GM12878 (cell line): ENCODE measurements at regions not wholly inside any gene's neighbourhood (a gene's known extent, or its start where the extent isn't known, plus 50 kb on each side); places are given as distances from the start of the nearest gene placed in this dataset.

Experiments used
- ATAC-seq: fragments of 200-7000 bp; cut with Tn5 transposase; 3 replicates; pipeline ENCODE4 v1.9.1; 2020; ENCODE audit warnings: mild to moderate bottlenecking, moderate library complexity
- BruUV-seq: library from RNA; stranded (reverse); fragments of 400-500 nt; replicated peaks from 2 replicates; lab custom pipeline; 2021; lab: Mats Ljungman, UMichigan
- CTCF ChIA-PET: fragments of 300-600 bp; sonication (Branson Sonifier 250); formaldehyde crosslinking; extraction: SDS; loops from one replicate; lab custom pipeline; 2021; ENCODE audit warnings: inconsistent platforms; lab: Yijun Ruan, JAX
- POLR2A ChIA-PET: fragments of 350-600 bp; formaldehyde crosslinking; extraction: SDS; loops from one replicate; lab custom pipeline; 2021; ENCODE audit warnings: inconsistent platforms; lab: Charles Lee
- RAD21 ChIA-PET: fragments of 300-600 bp; sonication (Branson Sonifier 250); formaldehyde crosslinking; loops from one replicate; lab custom pipeline; 2023; ENCODE audit warnings: antibody characterized with exemption; ENCODE audit not compliant: unreplicated experiment; lab: Charles Lee
- SMC1A ChIA-PET: fragments of 300-600 bp; sonication (Branson Sonifier 250); formaldehyde crosslinking; loops from one replicate; lab custom pipeline; 2023; ENCODE audit not compliant: unreplicated experiment, uncharacterized antibody; lab: Charles Lee
- DNase-seq: peaks from one replicate; pipeline ENCODE4 v3.0.0-alpha.2; 2011; ENCODE audit warnings: low read depth, low spot score
- FAIRE-seq: peaks from 3 replicates; lab custom pipeline; 2011; peaks lifted over from hg19 to GRCh38; lab: Jason Lieb, UNC
- H2AFZ ChIP-seq: 2 replicates; pipeline ENCODE4 v1.6.0; 2011; ENCODE audit warnings: low read depth, low read length, control low read depth; ENCODE audit not compliant: control insufficient read depth
- H3K27ac ChIP-seq: 2 replicates; pipeline ENCODE4 v1.5.1; 2011; ENCODE audit warnings: control low read depth; ENCODE audit not compliant: control insufficient read depth, insufficient read depth
- H3K27me3 ChIP-seq, 2 experiments: replicated peaks in 1 of 2; 2 replicates each; pipeline versions ENCODE4 v1.6.0 to v1.6.1; 2011; ENCODE audit warnings: low read length in 1 of 2; ENCODE audit not compliant: control insufficient read depth in 2 of 2, insufficient read depth in 2 of 2
- H3K36me3 ChIP-seq, 2 experiments: 2 replicates each; pipeline ENCODE4 v1.5.1; 2011; ENCODE audit warnings: low read length in 1 of 2; ENCODE audit not compliant: control insufficient read depth in 2 of 2, insufficient read depth in 2 of 2
- H3K4me1 ChIP-seq: 2 replicates; pipeline ENCODE4 v1.6.1; 2011; ENCODE audit warnings: mild to moderate bottlenecking, low read length, moderate library complexity, mixed read lengths; ENCODE audit not compliant: control insufficient read depth, insufficient read depth
- H3K4me2 ChIP-seq: 2 replicates; pipeline ENCODE4 v1.6.0; 2011; ENCODE audit warnings: control low read depth; ENCODE audit not compliant: control insufficient read depth, insufficient read depth
- H3K4me3 ChIP-seq: fragments of 200-600 bp; sonication (generic); 2 replicates; pipeline ENCODE4 v1.5.1; 2016
- H3K79me2 ChIP-seq: 2 replicates; pipeline ENCODE4 v1.6.0; 2011; ENCODE audit warnings: low read length; ENCODE audit not compliant: control insufficient read depth, insufficient read depth
- H3K9ac ChIP-seq: 2 replicates; pipeline ENCODE4 v1.8.0; 2011; ENCODE audit warnings: low read length, control low read depth, mixed read lengths; ENCODE audit not compliant: control insufficient read depth, insufficient read depth
- H3K9me3 ChIP-seq: replicated peaks from 3 replicates; pipeline ENCODE4 v1.5.1; 2011; ENCODE audit warnings: mild to moderate bottlenecking, low read length; ENCODE audit not compliant: control insufficient read depth, insufficient read depth
- H4K20me1 ChIP-seq: 2 replicates; pipeline ENCODE4 v1.6.0; 2011; ENCODE audit not compliant: control insufficient read depth, insufficient read depth
- ATF7 ChIP-seq: fragments of 450-650 bp; IDR thresholded peaks from 2 replicates; pipeline ENCODE4 v1.6.1; 2016; ENCODE audit warnings: low read depth, mild to moderate bottlenecking
- BMI1 ChIP-seq: fragments of 450-650 bp; IDR thresholded peaks from 2 replicates; pipeline ENCODE4 v1.6.1; 2016; ENCODE audit warnings: mild to moderate bottlenecking, moderate library complexity, borderline replicate concordance
- CREB1 ChIP-seq: IDR thresholded peaks from 2 replicates; pipeline ENCODE4 v1.6.1; 2012; ENCODE audit warnings: low read depth, mild to moderate bottlenecking, inconsistent platforms
- FOXM1 ChIP-seq: IDR thresholded peaks from 2 replicates; pipeline ENCODE4 v1.6.1; 2012; ENCODE audit warnings: low read depth, mild to moderate bottlenecking, inconsistent platforms, low read length, moderate library complexity
- HDAC2 ChIP-seq: fragments of 200-600 bp; sonication (generic); IDR thresholded peaks from 2 replicates; pipeline ENCODE4 v1.6.1; 2017
- NFYA ChIP-seq: IDR thresholded peaks from 2 replicates; pipeline ENCODE4 v1.6.1; 2011; ENCODE audit warnings: low read depth, mild to moderate bottlenecking, low read length, improper control_type of control experiment, borderline replicate concordance
- NFYB ChIP-seq: IDR thresholded peaks from 2 replicates; pipeline ENCODE4 v1.6.1; 2011; ENCODE audit warnings: low read depth, mild to moderate bottlenecking, low read length, improper control_type of control experiment, moderate library complexity; ENCODE audit not compliant: insufficient read depth
- POLR2AphosphoS2 ChIP-seq: IDR thresholded peaks from 2 replicates; pipeline ENCODE4 v1.6.1; 2011; ENCODE audit warnings: low read depth, mild to moderate bottlenecking, low read length, improper control_type of control experiment, moderate library complexity
- WRNIP1 ChIP-seq: IDR thresholded peaks from 2 replicates; pipeline ENCODE4 v1.6.1; 2011; ENCODE audit warnings: low read depth, low read length, improper control_type of control experiment, borderline replicate concordance
- ZBTB11 ChIP-seq: fragments of 450-650 bp; formaldehyde crosslinking; IDR thresholded peaks from 2 replicates; pipeline ENCODE4 v1.5.0; 2022; ENCODE audit warnings: mild to moderate bottlenecking, missing genetic modification characterization
- WGBS: methylation state at CpG from one replicate; pipeline ENCODE4 v1.1.6; 2016; ENCODE audit warnings: low lambda C conversion rate; ENCODE audit not compliant: insufficient replicate concordance, insufficient coverage; ENCODE audit errors: missing lambda C conversion rate; 5-methylcytosine and 5-hydroxymethylcytosine counted together
- in situ Hi-C: fragments of 300-500 bp; cut with MboI; formaldehyde crosslinking; loops from 9 replicates; pipeline ENCODE4 v1.14.3; 2018; ENCODE audit warnings: mixed read lengths
- intact Hi-C: fragments of 100-400 bp; cut with micrococcal nuclease; formaldehyde crosslinking; loops from one replicate; pipeline ENCODE4 v1.14.2; 2022; ENCODE audit not compliant: unreplicated experiment
- TF ChIP-seq, protein P1 (sequence below): IDR thresholded peaks from 2 replicates; pipeline ENCODE4 v1.6.1; 2012; ENCODE audit warnings: mild to moderate bottlenecking, low read depth, low read length

DNA sequence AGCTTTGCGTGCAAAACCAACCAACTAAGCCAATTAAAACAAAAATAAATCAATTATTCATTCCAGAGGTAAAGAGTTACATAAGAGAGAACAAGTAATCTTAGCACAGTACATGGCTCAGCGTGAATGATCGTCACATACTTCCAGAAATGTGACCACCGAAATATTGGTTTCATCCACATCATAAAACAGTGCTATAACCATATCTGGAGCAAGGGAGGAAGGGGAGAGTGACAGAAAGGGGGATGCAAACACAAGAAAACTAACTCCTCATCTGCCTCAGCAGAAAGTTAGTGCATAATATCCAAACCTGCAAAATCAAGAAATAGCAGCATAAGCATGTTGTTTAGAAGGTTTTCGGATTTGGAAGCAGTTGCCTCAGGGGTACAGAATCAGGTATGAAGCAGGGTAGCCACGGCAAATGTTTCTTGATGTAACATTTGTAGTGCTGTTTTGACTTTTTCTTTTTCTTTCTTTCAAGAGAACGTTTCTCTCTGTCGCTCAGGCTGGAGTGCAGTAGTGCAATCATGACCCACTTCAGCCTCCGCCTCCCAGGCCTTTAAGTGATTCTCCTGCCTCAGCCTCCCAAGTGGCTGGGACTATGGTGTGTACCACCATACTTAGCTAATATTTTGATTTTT lies 93.9 kb upstream of the EGLN3 start (continued):
- TF ChIP-seq CREB1 (no peak), ZBTB11 (CRISPR knock-in tag) (no peak), HDAC2 (no peak)
- TF ChIP-seq, all 136 proteins: peak for 0

DNA sequence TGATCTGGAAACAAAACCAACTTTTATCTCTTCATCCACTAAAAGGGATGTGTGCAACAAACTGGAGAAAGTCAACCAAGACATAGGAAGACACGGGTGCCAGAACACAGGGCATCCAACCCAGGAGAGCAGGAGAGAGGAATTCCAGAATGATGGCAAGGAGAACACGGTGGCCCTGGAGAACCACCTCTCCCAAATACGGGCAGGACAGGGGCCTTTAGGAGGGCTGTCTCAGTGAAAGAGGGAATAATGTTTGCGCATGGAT lies 93.4 kb upstream of the EGLN3 start:
- in situ Hi-C loops, result no loop called here
- ChIA-PET POLR2A (interaction anchor here (0.8 to 1.6 kb wide), 8 partner anchors 13 to 102 kb away, joined by 3 to 6 read pairs (median 4); no protein-coding TSS in a partner anchor), CTCF (interaction anchor here (0.8 to 1.5 kb wide), 8 partner anchors 11 to 178 kb away, joined by 4 to 5 read pairs (median 4); no protein-coding TSS in a partner anchor), SMC1A (interaction anchor here (0.8 to 5.0 kb wide), 15 partner anchors 12 to 108 kb away, joined by 3 to 65 read pairs (median 7); no protein-coding TSS in a partner anchor), RAD21 (interaction anchor here (0.7 to 3.7 kb wide), 22 partner anchors 8 to 195 kb away, joined by 3 to 23 read pairs (median 3); no protein-coding TSS in a partner anchor)
- FAIRE-seq (no peak), ATAC-seq (no peak), DNase-seq (no peak)
- intact Hi-C loops, result loop anchor here (5.0 kb wide), 1 partner anchor 48 kb away; no protein-coding TSS in a partner anchor
- no peaks in the 10 kb centered on the region for H3K36me3 ChIP-seq
- H3K4me3 ChIP-seq, result peak overlapping the region; percentile 21; the same call in 1 of the 2 replicates
- 59% methylated on average over 4 of the region's 4 CpGs for WGBS
- peaks cover 36% of the 10 kb centered on the region for H3K4me1 ChIP-seq
- no peaks in the 10 kb centered on the region for H4K20me1 ChIP-seq
- peak overlapping the region; percentile 72 for H3K4me2 ChIP-seq
- no peaks in the 10 kb centered on the region for H3K79me2 ChIP-seq
- no TSS peak for BruUV-seq
- no peaks in the 10 kb centered on the region for H3K27me3 ChIP-seq
- H3K9me3 ChIP-seq, result no peaks in the 10 kb centered on the region; the same call in 2 of the 3 replicates
- H3K9ac ChIP-seq, result no peak overlapping the region
- H2AFZ ChIP-seq, result no peak overlapping the region
- TF ChIP-seq BMI1, result no peak
- TF ChIP-seq POLR2AphosphoS2, result no peak
- TF ChIP-seq, protein P1, sequence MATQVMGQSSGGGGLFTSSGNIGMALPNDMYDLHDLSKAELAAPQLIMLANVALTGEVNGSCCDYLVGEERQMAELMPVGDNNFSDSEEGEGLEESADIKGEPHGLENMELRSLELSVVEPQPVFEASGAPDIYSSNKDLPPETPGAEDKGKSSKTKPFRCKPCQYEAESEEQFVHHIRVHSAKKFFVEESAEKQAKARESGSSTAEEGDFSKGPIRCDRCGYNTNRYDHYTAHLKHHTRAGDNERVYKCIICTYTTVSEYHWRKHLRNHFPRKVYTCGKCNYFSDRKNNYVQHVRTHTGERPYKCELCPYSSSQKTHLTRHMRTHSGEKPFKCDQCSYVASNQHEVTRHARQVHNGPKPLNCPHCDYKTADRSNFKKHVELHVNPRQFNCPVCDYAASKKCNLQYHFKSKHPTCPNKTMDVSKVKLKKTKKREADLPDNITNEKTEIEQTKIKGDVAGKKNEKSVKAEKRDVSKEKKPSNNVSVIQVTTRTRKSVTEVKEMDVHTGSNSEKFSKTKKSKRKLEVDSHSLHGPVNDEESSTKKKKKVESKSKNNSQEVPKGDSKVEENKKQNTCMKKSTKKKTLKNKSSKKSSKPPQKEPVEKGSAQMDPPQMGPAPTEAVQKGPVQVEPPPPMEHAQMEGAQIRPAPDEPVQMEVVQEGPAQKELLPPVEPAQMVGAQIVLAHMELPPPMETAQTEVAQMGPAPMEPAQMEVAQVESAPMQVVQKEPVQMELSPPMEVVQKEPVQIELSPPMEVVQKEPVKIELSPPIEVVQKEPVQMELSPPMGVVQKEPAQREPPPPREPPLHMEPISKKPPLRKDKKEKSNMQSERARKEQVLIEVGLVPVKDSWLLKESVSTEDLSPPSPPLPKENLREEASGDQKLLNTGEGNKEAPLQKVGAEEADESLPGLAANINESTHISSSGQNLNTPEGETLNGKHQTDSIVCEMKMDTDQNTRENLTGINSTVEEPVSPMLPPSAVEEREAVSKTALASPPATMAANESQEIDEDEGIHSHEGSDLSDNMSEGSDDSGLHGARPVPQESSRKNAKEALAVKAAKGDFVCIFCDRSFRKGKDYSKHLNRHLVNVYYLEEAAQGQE, result no peak
- no peak for TF ChIP-seq ATF7
- TF ChIP-seq NFYB, result no peak
- no peak for TF ChIP-seq WRNIP1
- TF ChIP-seq NFYA, result no peak
- TF ChIP-seq FOXM1, result no peak
- H3K27ac ChIP-seq, result 0 out of 2 replicates have a peak overlapping the region, but pooled peaks have one; percentile 22
